GM04504 (cell line): ENCODE measurements at regions not wholly inside any gene's neighbourhood (a gene's known extent, or its start where the extent isn't known, plus 50 kb on each side); places are given as distances from the start of the nearest gene placed in this dataset.
A peak's percentile ranks its signal among the peaks of the same experiment; 100 is the strongest.

Experiments
- DNase-seq: peaks from one replicate; pipeline ENCODE4 v3.0.0-alpha.2; 2012; ENCODE audit warnings: low read depth

GRCh38 chr14:101706509-101707067 lies 54.9 kb upstream of the PPP2R5C start:
- no peak for DNase-seq

- DNase-seq: peak; percentile 50
Measured at GRCh38 chr14:101707068-101707842, 54.3 kb upstream of the PPP2R5C start.

- DNase-seq: no peak
Measured at GRCh38 chr14:101707863-101708620, 53.5 kb upstream of the PPP2R5C start.

- DNase-seq: no peak
Measured at GRCh38 chr14:101708853-101709532, 52.5 kb upstream of the PPP2R5C start.

- no peak for DNase-seq
Measured at GRCh38 chr14:101709533-101709881, 52.0 kb upstream of the PPP2R5C start.

GRCh38 chr14:101709962-101710931 lies 51.3 kb upstream of the PPP2R5C start:
- DNase-seq: no peak

- DNase-seq: no peak
Measured at GRCh38 chr14:101711041-101711856, 50.3 kb upstream of the PPP2R5C start.
